HG02759 (cell line): ENCODE measurements at regions not wholly inside any gene's neighbourhood (a gene's known extent, or its start where the extent isn't known, plus 50 kb on each side); places are given as distances from the start of the nearest gene placed in this dataset.

ENCODE experiments used
- ATAC-seq: cut with Tn5 transposase; IDR thresholded peaks from one replicate; pipeline ENCODE4 v1.9.1; 2021; ENCODE audit warnings: mild to moderate bottlenecking, moderate library complexity; ENCODE audit not compliant: unreplicated experiment

DNA sequence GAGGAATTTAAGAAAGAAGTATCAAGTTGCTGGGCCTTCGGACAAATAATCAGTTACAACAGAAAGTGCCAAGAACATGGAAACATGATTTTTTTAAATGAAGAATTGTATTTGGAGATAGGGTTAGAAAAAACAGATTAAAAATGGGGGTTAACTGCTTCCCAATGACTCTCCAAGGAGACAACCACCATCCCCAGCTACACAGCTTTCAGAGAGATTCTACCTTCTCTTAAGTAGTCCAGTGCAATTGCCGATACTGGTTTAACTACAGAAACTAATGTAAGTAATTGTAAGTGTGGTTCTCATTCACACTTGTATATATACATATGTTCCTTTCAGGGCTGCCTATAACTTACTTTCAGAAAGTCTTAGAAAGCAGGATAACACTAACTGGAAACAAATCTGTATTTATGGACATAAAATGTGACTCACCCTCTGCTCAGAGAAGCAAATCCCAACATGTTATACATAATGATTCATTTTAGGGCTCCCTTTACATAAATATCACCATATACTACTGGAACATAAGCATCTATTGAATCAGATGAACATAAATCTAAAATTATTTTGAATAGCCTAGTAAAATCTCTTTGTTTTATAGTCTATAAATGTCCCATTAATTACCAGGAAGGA is 248.9 kb upstream of the UGT8 start:
- ATAC-seq: no peak

DNA sequence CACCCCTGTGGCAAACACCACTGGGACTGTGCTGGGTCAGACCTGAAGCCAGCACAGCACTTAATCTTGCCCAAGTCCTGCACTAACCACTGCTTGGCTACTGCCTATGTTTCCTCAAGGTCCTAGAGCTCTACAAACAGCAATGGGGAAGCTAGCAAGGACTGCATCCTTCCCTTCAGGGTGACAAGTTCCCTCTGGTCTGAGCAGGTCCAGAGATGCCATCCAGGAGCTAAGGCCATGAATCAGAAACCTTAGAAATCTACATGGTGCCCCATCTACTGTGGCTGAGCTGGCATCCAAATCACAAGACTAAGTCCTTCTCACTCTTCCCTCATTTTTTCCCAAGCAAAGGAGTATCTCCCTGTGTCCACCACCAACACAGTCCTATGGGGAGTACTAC is 239.7 kb upstream of the UGT8 start:
- ATAC-seq: no peak

DNA sequence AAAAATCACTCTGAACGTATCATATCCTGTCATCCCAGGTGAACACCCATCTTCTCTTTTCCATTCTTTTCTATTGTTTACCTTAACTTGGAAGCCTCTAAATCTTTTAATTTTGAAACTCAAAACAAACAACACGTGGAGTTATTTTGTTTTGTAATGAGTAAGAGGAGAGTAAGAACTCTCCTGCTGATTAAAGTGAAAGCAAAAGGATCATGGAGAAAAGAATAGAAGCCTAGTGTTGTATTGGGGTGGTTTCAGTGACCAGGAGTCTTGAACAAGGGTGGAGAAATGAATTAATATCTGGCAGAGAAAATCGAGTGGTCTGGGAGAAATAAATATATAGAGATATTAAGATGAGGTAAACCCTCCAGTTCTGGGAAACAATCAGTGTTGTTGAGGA is 237.4 kb upstream of the UGT8 start:
- ATAC-seq: no peak

DNA sequence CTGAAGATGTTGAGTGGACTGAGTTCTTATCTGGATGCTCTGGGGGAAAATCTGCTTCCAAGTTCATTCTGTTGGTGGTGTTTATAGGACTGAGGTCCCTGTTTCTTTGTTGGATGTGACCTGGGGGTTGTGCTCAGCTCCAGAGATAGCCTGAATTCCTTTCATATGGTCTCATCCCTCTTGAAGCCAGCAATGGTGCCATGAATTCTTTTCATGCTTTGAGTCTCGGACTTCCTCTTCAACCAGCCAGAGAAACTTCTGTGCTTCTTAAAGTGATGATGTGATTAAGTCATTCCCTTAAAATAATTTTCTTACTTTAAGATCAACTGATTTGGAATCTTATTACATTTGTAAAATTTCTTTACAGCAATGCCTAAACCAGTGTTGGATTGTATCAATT is 233.8 kb upstream of the UGT8 start:
- no peak for ATAC-seq

DNA sequence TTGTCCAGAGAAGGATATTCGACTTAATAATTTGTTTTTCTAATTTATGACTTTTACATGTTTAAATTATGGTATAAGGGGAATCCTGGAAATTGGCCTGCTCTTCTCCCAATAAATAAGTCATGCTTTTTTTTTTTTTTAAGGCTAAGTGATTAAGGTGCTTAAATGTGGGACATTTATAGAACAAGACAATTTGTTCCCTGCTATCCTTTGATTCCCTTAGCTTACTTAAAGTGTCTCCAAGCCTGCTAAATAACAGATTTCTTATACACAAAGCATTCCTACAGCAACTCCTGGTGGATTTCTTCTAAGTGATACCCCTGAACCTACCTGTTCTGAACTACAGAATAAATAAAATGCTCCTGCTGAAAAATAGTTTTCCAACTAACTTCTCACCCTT is 233.0 kb upstream of the UGT8 start:
- no peak for ATAC-seq

DNA sequence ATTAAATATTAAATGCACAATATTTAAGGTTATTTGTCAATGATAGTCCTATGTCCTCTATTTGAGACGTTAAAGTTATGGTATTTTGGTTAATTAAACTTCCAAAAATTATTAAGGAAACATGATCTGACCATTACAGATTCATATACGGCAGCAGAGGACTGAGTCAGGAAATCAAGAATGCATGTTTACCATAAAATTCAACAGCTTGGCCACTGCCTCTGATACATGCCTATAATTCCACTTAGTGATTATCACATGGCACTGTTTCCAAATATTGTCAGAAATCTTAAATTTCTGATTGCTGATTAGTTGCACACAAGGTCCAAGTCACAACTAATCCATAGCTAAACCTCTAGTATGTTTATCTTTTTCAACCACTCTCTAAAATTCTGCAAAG is 232.2 kb upstream of the UGT8 start:
- ATAC-seq: no peak

DNA sequence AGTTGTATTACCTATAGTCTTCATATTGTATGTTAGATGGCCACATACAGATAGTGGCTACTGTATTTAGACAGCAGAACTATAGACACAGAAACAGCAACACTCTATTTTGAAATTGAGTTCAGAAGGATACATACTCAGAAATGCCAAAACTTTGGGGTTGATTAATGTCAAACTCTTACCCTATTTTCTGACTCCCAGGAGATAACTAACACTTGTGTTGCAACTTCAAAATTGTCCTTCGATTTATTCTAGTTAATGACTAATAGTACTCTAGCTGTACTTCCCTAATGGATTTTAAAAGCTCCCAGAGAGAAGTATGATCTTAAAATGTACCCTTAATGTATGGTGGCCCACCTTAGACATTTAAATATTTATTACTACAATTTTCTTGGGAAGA is 229.9 kb upstream of the UGT8 start:
- ATAC-seq: no peak

DNA sequence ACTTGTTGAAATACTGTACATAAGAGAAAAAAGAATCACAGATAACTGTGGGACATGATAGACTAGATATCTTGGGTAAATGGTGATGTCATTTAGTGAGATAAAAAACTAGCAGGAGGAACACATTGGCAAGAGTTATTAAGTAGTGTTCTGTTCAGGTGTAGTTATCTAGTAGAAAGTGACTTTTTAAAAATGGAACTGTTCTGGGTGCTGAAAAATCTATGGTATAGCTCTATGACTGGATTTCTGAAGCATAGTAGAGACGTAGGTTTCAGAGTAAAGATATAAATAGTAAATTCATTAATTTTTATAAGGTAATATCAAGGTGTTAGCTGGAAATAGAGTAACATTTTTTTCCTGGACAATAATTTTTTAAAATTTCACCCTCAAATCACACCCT is 225.1 kb upstream of the UGT8 start:
- no peak for ATAC-seq

DNA sequence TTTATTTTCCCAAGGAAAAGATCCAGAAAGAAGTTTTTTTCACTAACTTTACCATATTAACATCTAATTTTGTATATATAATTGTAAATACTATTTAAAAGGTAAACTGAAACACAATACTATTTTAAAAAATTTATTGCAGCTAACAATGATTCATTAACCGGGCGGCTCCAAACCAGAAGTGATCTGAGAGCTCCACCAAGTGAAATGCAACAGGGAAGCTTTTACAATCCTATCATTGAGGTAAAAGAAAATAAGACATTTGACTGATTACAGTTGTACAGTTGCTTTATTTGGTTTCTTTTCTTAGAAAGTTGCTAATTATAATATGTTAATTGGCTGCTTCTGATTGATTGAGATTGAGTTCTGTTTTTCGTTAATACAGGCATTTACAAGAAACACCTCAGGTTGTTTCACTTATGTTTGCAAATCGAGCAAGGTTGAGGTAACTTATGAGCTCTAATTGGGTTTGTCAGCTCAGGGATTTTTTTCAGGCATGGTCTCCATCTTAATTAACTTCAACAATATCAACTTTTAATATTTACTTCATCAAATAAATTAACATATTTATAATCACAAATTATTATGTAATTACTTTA is 220.2 kb upstream of the UGT8 start:
- ATAC-seq: no peak

DNA sequence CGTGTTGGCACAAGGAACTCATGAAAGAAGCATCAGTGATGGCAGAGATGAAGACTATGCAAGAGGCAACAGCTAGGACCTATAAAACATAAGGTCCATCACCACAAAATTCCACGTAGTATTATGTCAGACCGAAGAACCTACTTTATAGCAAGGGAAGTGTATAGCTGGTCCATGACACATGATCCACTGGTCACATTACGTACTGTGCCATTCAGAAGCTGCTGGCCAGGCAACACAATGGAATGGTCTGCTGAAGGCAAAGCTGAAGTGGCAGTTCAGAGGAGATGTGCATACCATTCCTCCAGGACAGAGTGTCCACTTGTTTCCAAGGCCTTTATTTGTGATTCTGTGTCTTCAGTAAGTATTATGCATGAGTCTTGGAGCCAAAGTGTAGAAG is 215.5 kb upstream of the UGT8 start:
- no peak for ATAC-seq

DNA sequence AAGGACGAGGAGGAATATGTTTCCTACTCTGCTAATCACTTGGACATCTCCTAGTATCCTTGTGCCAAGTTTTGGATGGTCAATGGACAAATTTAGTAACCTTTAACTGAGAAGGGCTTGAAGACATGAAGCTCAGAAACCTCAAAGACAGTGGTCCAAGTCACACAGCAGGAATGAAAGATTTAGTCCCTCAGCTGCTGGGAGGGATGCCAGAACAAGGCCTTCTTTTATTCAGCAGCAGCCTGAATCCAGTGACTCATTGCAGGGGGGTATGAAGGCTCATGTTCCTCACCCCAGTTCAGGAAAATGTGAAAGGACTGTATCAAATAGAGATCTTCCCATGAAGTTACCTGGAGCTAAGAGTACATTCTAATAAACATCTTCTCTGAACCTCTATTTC is 214.9 kb upstream of the UGT8 start:
- no peak for ATAC-seq

DNA sequence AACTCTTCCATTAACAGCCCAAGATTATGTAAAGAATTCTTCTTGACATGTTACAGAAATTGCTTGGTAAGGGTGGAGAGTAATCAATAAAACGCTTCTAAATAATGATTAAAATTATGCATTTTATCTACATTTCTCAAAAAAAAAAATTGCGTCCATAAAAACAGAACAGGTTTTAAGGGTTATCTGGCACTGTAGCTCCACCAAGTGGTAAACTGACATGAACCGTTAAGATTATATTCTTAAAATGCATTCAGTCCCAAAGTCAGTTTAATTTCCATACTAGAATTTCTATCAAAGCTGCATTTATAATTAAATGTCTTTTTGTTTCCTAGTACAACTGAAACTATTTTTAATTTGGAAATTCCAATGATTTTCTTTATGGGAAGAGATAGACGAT is 214.0 kb upstream of the UGT8 start:
- no peak for ATAC-seq

DNA sequence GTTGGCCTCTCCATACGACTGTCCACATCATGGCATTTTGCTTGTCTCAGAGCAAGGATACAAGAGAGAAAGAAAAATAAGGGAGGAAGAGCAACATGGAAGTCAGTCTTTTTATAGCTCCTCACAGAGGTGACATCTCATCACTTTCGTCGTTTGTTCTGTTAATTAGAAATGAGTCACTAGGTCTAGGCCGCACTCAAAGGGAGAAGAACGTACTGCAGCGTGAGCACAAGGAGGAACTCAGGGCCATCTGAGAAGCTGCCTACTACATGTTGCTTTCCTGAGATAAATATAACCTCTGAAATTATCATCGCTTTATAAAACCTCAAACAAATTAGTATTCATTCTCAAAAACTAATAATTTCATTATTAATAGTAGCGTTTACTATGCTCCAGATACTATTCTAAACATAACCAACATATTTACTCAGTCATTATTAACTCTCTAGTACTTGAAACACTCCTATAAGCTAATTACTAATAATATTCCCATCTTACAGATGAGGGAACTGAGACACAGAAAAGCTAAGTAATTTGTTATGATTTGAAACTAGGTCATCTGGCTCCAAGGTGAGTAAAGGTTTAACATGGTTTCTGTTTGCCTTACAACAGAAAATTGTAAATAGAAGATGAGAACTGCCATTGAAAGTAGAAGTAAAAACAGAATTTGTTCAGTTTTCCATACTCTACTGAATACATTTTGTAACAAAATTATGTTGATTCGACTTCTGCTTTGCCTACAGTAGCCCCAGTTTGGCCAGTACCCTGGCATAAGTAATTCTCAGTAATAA is 213.2 kb upstream of the UGT8 start:
- no peak for ATAC-seq

DNA sequence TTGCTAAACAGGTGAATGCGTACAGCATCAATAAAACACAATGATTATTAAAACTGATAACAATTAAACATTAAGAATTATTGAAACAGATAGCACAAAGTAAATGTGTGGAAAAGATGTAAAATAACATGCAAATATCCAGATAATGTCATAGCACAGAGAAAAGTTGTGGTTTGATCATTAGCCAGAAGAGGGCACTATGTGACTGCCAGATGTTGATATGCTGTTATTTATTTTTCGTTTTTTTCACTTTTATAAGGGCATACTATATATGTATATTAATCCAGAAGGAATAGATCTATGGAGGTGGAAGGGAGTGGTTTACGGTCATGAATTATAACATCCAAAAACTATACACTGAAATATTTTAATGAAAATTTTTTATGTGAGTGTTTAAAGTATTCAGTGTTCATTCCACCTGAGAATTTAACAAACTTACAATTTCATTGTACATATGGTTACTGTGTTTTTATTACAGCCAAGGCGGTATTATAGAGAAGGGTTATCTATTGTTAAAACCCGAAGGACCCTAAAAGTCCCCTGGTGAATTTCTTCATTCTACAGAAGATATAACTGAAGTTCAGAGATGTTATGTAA is 211.9 kb upstream of the UGT8 start:
- ATAC-seq: no peak

DNA sequence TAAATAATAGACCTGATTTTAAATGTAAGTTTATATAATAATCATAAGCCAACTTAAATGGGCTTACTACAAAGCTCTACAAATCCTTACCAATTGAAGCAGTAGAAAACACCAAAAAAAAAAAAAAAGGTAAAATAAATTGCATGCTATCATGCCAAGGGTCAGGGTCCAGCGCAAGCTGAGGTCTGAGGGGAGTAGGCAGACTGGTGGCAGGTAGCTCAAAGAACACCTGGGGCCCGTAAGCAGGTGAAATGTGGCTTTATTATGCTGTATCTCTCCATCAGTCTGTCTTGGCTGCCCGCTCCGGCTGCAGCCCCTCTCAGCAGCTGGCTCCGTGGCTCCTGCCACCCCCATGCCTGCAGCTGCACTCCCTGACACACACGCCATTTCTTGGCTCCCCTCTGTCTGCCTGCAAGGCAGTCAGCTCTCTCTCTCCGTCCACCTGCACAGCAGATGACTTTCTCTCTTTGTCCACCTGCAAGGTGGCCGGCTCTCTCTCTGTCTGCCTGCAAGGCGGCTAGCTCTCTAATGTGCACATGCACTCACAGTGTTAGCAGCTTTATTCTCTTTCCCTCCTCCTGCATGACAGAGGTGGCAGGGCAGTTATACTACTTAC is 209.4 kb upstream of the UGT8 start:
- no peak for ATAC-seq

DNA sequence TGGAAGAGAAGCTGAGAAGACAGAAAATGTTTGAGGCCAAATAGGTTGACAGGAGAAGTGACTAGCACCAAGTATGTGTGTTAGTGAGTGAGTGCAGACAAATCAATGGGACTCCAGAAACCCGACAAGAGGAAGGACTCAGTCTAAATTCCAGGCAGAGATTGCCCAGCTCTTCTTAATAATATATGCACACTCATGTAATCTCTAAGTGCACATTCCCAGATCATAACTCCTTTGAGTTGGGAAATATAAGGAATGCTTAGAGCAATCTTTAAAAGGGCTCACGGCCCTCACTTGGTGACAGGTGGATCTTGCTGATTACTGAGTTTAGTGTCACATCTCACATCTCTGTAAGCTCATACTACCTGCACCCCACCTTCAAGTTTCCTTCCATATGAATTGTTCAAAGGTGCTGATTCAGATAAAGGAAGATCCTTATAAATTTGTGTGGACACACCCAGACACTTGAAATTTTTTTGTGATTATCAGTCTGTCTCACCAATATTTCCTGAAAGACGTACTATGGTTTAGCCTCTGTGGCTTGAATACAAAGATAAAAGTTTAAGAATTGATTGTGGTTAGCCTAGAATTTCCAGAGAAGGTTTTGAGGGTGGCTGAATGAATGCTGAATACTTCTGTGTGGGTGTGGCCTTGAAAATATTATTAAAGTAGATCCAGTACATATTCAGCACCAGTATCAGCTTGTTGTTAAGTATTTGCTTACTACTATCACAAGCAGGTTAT is 205.1 kb upstream of the UGT8 start:
- ATAC-seq: no peak

DNA sequence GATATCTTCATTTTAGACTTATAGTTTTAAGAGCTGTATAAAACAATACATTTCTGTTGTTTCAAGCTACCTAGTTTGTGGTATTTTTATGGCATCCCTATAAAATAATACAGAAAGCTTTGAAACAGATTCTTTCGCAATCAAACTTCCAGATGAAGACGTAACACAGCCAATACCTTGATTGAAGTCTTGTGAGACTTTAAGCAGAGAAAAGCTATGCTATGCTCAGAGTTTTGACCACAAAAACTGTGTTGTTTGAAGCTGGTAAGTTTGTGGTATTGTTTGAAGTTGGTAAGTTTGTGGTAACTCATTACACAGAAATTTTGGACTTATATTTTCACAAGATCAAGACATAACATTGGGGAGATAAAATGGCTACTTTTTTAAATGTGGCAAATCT is 201.8 kb upstream of the UGT8 start:
- ATAC-seq: no peak

DNA sequence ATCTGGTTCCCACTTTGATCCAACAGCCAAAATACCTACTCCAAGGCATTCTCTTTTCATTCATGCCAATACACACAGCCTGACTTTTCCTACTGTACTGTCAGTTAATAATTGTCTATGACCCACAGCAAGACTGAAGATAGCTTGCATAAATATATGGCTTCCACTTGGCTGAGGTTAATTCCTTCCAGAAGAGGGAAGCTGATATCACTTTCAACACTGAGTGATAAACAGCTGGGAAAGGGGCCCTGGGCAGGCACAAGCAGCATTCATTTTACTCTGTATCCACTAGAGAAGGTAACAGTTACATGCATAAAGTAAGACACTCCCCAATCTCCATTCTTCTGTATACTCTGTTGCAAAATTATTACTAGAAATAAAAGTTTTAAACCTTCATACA is 200.2 kb upstream of the UGT8 start:
- ATAC-seq: no peak

DNA sequence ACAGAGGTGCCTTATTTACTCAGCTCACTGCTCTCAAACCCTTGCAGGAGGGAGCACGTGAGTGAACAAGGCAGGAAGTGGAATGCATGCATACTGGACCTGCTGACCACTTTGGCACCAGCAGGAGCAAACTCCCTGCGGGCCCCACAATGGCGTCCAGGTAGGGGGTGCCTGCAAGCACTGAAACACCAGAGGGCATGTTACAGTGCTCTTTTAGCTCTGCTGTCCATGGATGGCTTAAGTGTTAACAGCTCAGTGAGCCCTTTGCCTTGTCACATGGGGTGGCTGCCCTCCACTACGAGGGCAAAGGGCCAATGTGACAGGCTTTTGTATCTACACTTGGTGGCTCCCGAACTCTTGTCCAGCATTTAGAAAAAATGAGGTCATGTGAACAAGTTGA is 199.5 kb upstream of the UGT8 start:
- no peak for ATAC-seq

DNA sequence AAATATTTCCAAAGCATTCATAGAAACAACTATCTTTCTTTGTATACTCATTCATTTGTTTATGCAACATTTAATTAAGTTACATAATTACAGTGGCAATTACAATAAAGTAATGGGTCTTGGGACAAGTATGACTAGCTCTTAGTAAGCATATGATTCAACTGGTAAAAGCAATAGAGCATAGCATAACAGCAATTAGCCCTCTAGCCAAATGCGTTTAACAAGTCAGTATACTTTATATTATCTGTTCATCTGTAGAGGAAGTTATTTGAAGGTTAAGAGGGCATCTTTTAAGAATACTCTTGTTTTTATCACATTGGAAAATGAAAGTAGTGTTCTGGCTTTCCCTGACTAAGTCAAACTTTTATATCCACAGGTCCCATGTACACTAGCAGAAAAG is 198.1 kb upstream of the UGT8 start:
- no peak for ATAC-seq

DNA sequence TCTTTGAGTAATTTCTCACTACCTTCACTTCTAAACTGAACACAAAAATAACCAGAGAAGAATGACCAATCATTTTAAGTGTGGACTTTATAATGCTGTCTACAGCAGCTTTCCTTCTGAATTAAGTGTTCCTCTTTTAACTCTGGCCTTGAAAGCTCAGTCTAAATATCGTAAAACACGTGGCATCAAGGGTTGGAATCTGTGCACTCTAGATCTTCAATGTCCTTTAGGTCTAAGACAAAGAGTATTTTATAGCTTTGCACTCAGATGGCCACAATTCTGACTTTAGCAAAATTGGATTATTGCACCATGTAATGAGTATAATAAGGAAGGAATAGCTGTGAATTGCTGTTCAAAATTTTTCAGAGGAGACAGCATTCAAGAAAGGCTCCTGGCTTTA is 197.1 kb upstream of the UGT8 start:
- ATAC-seq: no peak
